ENCODE measurements at regions not wholly inside any gene's neighbourhood (a gene's known extent, or its start where the extent isn't known, plus 50 kb on each side); places are given as distances from the start of the nearest gene placed in this dataset.

DNA sequence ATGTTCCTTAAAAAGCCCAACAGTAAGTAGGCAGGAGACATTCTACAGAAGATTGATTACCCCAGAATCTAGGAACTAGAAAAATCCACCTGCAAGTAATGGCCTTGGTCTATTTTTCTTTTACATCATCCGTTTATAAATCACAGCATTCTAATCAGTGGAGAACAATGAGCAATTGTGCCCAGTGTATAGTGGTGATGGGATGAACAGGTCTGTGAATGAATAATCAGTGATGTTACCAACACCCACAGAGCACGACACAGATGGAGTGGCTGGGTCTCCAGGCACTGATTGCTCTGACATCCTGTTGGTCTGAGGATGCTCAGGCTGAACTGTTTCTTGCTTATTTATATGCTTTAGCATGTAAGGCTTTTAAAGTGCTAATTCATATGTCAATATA is 1251.2 kb upstream of the CDH8 start:
- H3K36me3 ChIP-seq (replicated peaks in 1 of 2; ENCODE audit: control insufficient read depth in 2 of 2, insufficient read depth in 2 of 2, low read length in 2 of 2): no peaks in the 10 kb centered on the region
- no peak overlapping the region for H2BK15ac ChIP-seq (ENCODE audit: low read length)
- H3K4me3 ChIP-seq (ENCODE audit: low read length in 2 of 2): no peak overlapping the region
- no peaks in the 10 kb centered on the region for H3K27me3 ChIP-seq (ENCODE audit: control insufficient read depth in 3 of 3, insufficient read depth in 3 of 3, low read depth in 1 of 3, low read length in 3 of 3)
- H3K4ac ChIP-seq (ENCODE audit: low read length): no peak overlapping the region
- H4K8ac ChIP-seq (ENCODE audit: low read depth, low read length): no peak overlapping the region
- H3K9me3 ChIP-seq (replicated peaks in 1 of 2; ENCODE audit: control insufficient read depth in 2 of 2, insufficient read depth in 1 of 2, low read depth in 1 of 2, low read length in 2 of 2): no peaks in the 10 kb centered on the region
- H4K91ac ChIP-seq (ENCODE audit: low read depth, low read length, poor library complexity): no peak overlapping the region
- H3K4me2 ChIP-seq (ENCODE audit: insufficient read depth, low read length, poor library complexity, severe bottlenecking): no peak overlapping the region
- H2AFZ ChIP-seq (ENCODE audit: low read length): no peak overlapping the region
- H3K9ac ChIP-seq (ENCODE audit: low read depth, low read length, poor library complexity): no peak overlapping the region
- H2AK5ac ChIP-seq (ENCODE audit: low read depth, low read length): no peak overlapping the region
- no peak overlapping the region for H3K27ac ChIP-seq (replicated peaks; ENCODE audit: low read length)
- no peak overlapping the region for H2BK5ac ChIP-seq (ENCODE audit: low read length)
- H2BK12ac ChIP-seq (ENCODE audit: low read length): no peak overlapping the region
- H3K79me1 ChIP-seq (ENCODE audit: low read depth, low read length): no peaks in the 10 kb centered on the region
- no peak overlapping the region for H2BK120ac ChIP-seq (ENCODE audit: low read depth, low read length)
- no peak overlapping the region for H3K14ac ChIP-seq (ENCODE audit: low read length)
- no peak overlapping the region for H3K18ac ChIP-seq (ENCODE audit: low read length)
- DNase-seq (ENCODE audit: low spot score): no peak
- no CpG with 5 or more reads among the region's 2 CpGs for WGBS, 2 donors (ENCODE audit: extremely low coverage in 2 of 2, insufficient read length in 2 of 2, insufficient replicate concordance in 1 of 2)
- H3K23ac ChIP-seq (ENCODE audit: low read depth, low read length, poor library complexity): no peak overlapping the region
- H3K4me1 ChIP-seq (ENCODE audit: control insufficient read depth in 2 of 2, insufficient read depth in 1 of 2, low read depth in 1 of 2, low read length in 2 of 2): no peaks in the 10 kb centered on the region

DNA sequence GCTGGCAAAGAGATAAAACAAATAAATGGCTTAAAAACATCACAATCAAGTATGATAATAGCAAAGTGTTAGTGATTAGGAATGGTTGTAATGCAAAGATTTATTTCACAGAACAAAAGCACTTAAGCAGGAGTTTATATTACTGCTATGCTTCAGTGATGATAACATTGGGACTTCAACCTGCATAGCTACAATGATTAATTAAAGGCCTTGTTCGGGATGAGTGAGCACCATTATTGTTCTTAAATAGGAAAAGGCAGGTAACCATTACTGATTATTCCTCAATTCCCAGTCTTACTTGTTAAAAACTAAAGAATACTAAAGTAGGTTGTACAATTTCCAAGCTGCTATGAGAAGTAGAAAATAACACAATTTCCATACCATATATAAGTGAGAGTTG is 1247.5 kb upstream of the CDH8 start:
- H3K36me3 ChIP-seq (replicated peaks in 1 of 2; ENCODE audit: control insufficient read depth in 2 of 2, insufficient read depth in 2 of 2, low read length in 2 of 2): no peaks in the 10 kb centered on the region
- no peaks in the 10 kb centered on the region for H3K27me3 ChIP-seq (ENCODE audit: control insufficient read depth in 3 of 3, insufficient read depth in 3 of 3, low read depth in 1 of 3, low read length in 3 of 3)
- no peak overlapping the region for H4K91ac ChIP-seq (ENCODE audit: low read depth, low read length, poor library complexity)
- no peak overlapping the region for H3K4ac ChIP-seq (ENCODE audit: low read length)
- H3K79me1 ChIP-seq (ENCODE audit: low read depth, low read length): no peaks in the 10 kb centered on the region
- no peak for DNase-seq (ENCODE audit: low spot score)
- H4K8ac ChIP-seq (ENCODE audit: low read depth, low read length): no peak overlapping the region
- H2AFZ ChIP-seq (ENCODE audit: low read length): no peak overlapping the region
- H3K4me3 ChIP-seq (ENCODE audit: low read length in 2 of 2): no peak overlapping the region
- no peak overlapping the region for H3K18ac ChIP-seq (ENCODE audit: low read length)
- no peak overlapping the region for H2BK120ac ChIP-seq (ENCODE audit: low read depth, low read length)
- no peak overlapping the region for H3K27ac ChIP-seq (replicated peaks; ENCODE audit: low read length)
- H2BK12ac ChIP-seq (ENCODE audit: low read length): no peak overlapping the region
- H3K23ac ChIP-seq (ENCODE audit: low read depth, low read length, poor library complexity): no peak overlapping the region
- no peak overlapping the region for H3K4me2 ChIP-seq (ENCODE audit: insufficient read depth, low read length, poor library complexity, severe bottlenecking)
- H3K9me3 ChIP-seq (replicated peaks in 1 of 2; ENCODE audit: control insufficient read depth in 2 of 2, insufficient read depth in 1 of 2, low read depth in 1 of 2, low read length in 2 of 2): no peaks in the 10 kb centered on the region
- no peak overlapping the region for H3K14ac ChIP-seq (ENCODE audit: low read length)
- WGBS, 2 donors (ENCODE audit: extremely low coverage in 2 of 2, insufficient read length in 2 of 2, insufficient replicate concordance in 1 of 2): no CpG with 5 or more reads among the region's 1 CpG
- no peak overlapping the region for H2AK5ac ChIP-seq (ENCODE audit: low read depth, low read length)
- no peak overlapping the region for H2BK15ac ChIP-seq (ENCODE audit: low read length)
- H2BK5ac ChIP-seq (ENCODE audit: low read length): no peak overlapping the region
- H3K4me1 ChIP-seq (ENCODE audit: control insufficient read depth in 2 of 2, insufficient read depth in 1 of 2, low read depth in 1 of 2, low read length in 2 of 2): no peaks in the 10 kb centered on the region
- H3K9ac ChIP-seq (ENCODE audit: low read depth, low read length, poor library complexity): no peak overlapping the region

DNA sequence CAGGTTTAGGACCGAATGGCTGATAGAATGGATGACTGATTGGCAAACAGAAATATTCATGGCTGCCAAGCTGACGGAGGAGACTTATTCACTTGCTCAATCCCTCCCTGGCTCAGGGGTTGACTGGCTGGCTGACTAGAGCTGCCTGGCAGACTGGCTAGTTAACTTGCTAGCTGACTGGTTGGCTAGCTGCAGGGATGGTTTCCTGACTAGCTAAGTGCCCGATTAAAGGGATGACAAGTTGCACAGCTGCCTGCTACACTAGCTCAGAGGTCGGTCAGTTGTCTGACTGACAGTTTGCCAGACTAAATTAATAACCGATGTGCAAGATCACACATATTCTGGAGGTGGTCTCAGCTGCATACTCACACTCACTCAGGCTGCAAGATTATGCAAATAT is 1208.4 kb upstream of the CDH8 start:
- Histone ChIP-seq H3K4ac (ENCODE audit: low read length) (no peak overlapping the region), H3K4me3 (ENCODE audit: low read length in 2 of 2) (no peak overlapping the region), H3K27ac (replicated peaks; ENCODE audit: low read length) (no peak overlapping the region), H2AK5ac (ENCODE audit: low read depth, low read length) (no peak overlapping the region), H2AFZ (ENCODE audit: low read length) (peak overlapping the region; percentile 48), H3K18ac (ENCODE audit: low read length) (no peak overlapping the region), H3K79me1 (ENCODE audit: low read depth, low read length) (no peaks in the 10 kb centered on the region), H2BK5ac (ENCODE audit: low read length) (no peak overlapping the region), H3K23ac (ENCODE audit: low read depth, low read length, poor library complexity) (no peak overlapping the region), H3K9ac (ENCODE audit: low read depth, low read length, poor library complexity) (no peak overlapping the region), H2BK12ac (ENCODE audit: low read length) (no peak overlapping the region), H3K4me1 (ENCODE audit: control insufficient read depth in 2 of 2, insufficient read depth in 1 of 2, low read depth in 1 of 2, low read length in 2 of 2) (no peaks in the 10 kb centered on the region), H2BK15ac (ENCODE audit: low read length) (no peak overlapping the region), H2BK120ac (ENCODE audit: low read depth, low read length) (no peak overlapping the region), H3K4me2 (ENCODE audit: insufficient read depth, low read length, poor library complexity, severe bottlenecking) (no peak overlapping the region), H3K27me3 (ENCODE audit: control insufficient read depth in 3 of 3, insufficient read depth in 3 of 3, low read depth in 1 of 3, low read length in 3 of 3) (no peaks in the 10 kb centered on the region), H4K91ac (ENCODE audit: low read depth, low read length, poor library complexity) (no peak overlapping the region), H4K8ac (ENCODE audit: low read depth, low read length) (no peak overlapping the region), H3K9me3 (replicated peaks in 1 of 2; ENCODE audit: control insufficient read depth in 2 of 2, insufficient read depth in 1 of 2, low read depth in 1 of 2, low read length in 2 of 2) (peaks cover 0 to 4% of the 10 kb centered on the region in 2 donors), H3K36me3 (replicated peaks in 1 of 2; ENCODE audit: control insufficient read depth in 2 of 2, insufficient read depth in 2 of 2, low read length in 2 of 2) (no peaks in the 10 kb centered on the region), H3K14ac (ENCODE audit: low read length) (no peak overlapping the region)
- WGBS, 2 donors (ENCODE audit: extremely low coverage in 2 of 2, insufficient read length in 2 of 2, insufficient replicate concordance in 1 of 2): no CpG with 5 or more reads among the region's 5 CpGs
- DNase-seq (ENCODE audit: low spot score): no peak

DNA sequence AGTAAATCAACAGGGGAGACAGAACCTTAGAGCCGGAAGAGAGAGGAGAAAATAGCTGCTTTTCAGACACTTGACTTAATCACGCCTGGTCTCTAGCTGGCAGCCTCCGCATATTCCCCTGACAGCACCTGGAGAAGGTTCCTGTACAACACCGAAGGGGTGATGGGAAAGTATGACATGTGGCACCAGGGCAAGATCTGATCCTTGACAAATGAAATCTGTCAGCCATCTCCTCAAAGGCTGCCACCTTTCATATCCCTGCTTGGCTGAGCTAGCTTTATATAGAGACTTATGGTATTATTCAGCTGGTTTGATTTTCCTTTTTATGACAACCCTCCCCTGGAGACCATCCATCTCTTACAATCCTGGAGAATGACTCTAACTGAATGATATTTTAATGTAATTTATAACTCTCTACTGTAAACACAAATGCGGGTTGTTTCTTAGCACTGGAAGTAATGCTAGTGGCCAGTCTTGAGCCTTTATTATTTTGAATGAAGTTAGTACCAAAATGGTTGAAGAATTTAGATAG is 1205.3 kb upstream of the CDH8 start:
- no CpG with 5 or more reads among the region's 5 CpGs for WGBS, 2 donors (ENCODE audit: extremely low coverage in 2 of 2, insufficient read length in 2 of 2, insufficient replicate concordance in 1 of 2)

More for the DNA sequence above, 1205.3 kb upstream of the CDH8 start:
- no peak overlapping the region for H2BK12ac ChIP-seq (ENCODE audit: low read length)
- no peak overlapping the region for H4K8ac ChIP-seq (ENCODE audit: low read depth, low read length)
- H3K4me3 ChIP-seq (ENCODE audit: low read length in 2 of 2): no peak overlapping the region
- no peak overlapping the region for H2BK5ac ChIP-seq (ENCODE audit: low read length)
- no peak overlapping the region for H3K27ac ChIP-seq (replicated peaks; ENCODE audit: low read length)
- no peak overlapping the region for H2AK5ac ChIP-seq (ENCODE audit: low read depth, low read length)
- H2BK15ac ChIP-seq (ENCODE audit: low read length): no peak overlapping the region
- no peak overlapping the region for H3K23ac ChIP-seq (ENCODE audit: low read depth, low read length, poor library complexity)
- no peak overlapping the region for H2BK120ac ChIP-seq (ENCODE audit: low read depth, low read length)
- H3K4me2 ChIP-seq (ENCODE audit: insufficient read depth, low read length, poor library complexity, severe bottlenecking): no peak overlapping the region
- H3K4ac ChIP-seq (ENCODE audit: low read length): no peak overlapping the region
- H3K79me1 ChIP-seq (ENCODE audit: low read depth, low read length): no peaks in the 10 kb centered on the region
- H3K14ac ChIP-seq (ENCODE audit: low read length): no peak overlapping the region
- no peaks in the 10 kb centered on the region for H3K27me3 ChIP-seq (ENCODE audit: control insufficient read depth in 3 of 3, insufficient read depth in 3 of 3, low read depth in 1 of 3, low read length in 3 of 3)
- no peaks in the 10 kb centered on the region for H3K4me1 ChIP-seq (ENCODE audit: control insufficient read depth in 2 of 2, insufficient read depth in 1 of 2, low read depth in 1 of 2, low read length in 2 of 2)
- no peak for DNase-seq (ENCODE audit: low spot score)
- H4K91ac ChIP-seq (ENCODE audit: low read depth, low read length, poor library complexity): no peak overlapping the region
- no peaks in the 10 kb centered on the region for H3K9me3 ChIP-seq (replicated peaks in 1 of 2; ENCODE audit: control insufficient read depth in 2 of 2, insufficient read depth in 1 of 2, low read depth in 1 of 2, low read length in 2 of 2)
- no peak overlapping the region for H3K18ac ChIP-seq (ENCODE audit: low read length)
- H3K36me3 ChIP-seq (replicated peaks in 1 of 2; ENCODE audit: control insufficient read depth in 2 of 2, insufficient read depth in 2 of 2, low read length in 2 of 2): no peaks in the 10 kb centered on the region
- no peak overlapping the region for H3K9ac ChIP-seq (ENCODE audit: low read depth, low read length, poor library complexity)
- H2AFZ ChIP-seq (ENCODE audit: low read length): peak overlapping the region; percentile 50
